Left ventricle myocardium inferior (tissue), 1 donor: ENCODE measurements at regions not wholly inside any gene's neighbourhood (a gene's known extent, or its start where the extent isn't known, plus 50 kb on each side); places are given as distances from the start of the nearest gene placed in this dataset.

Experiments used
- DNase-seq: peaks from one replicate; pipeline ENCODE4 v3.0.0-alpha.2; 2020
- H3K27ac ChIP-seq: fragments of 200-600 bp; replicated peaks from 2 replicates; pipeline ENCODE4 v1.8.0; 2021
- H3K27me3 ChIP-seq: fragments of 200-600 bp; 2 replicates; pipeline ENCODE4 v1.8.0; 2021; ENCODE audit warnings: low read depth
- H3K36me3 ChIP-seq: fragments of 200-600 bp; 2 replicates; pipeline ENCODE4 v1.8.0; 2021
- H3K4me1 ChIP-seq: fragments of 200-600 bp; 2 replicates; pipeline ENCODE4 v1.8.0; 2021
- H3K4me3 ChIP-seq: fragments of 200-600 bp; 2 replicates; pipeline ENCODE4 v1.8.0; 2021; ENCODE audit warnings: mild to moderate bottlenecking, moderate library complexity
- H3K9me3 ChIP-seq: fragments of 200-600 bp; replicated peaks from 2 replicates; pipeline ENCODE4 v1.8.0; 2021
- intact Hi-C: fragments of 100-400 bp; cut with micrococcal nuclease; formaldehyde crosslinking; loops from one replicate; pipeline ENCODE4 v1.11.0; 2022
- TF ChIP-seq, protein P1 (sequence below): fragments of 200-600 bp; IDR thresholded peaks from 2 replicates; pipeline ENCODE4 v1.8.0; 2021; ENCODE audit warnings: antibody characterized with exemption, mild to moderate bottlenecking, borderline replicate concordance
- donor health status: DM: no; HTN: yes; CAD: no; lungs with severe emphysema.

DNA sequence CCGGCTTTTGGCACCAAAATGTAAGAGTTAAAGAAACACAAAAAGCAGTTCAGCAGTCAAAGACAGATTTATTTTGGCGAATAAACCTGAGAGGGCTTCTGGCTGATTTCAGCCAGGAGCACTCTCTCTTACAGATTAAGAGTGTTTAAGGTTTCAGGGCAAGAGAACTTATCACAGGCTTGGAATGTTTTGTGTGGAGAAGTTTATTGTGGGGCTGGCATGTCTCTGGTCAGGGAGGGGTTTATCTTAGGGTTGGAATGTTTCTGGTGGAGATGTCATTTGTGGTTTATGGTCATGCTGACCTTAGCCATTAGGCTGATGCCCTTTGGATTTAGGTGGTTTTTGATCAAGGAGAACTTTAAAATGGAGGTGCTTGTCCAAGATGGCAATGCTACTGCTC is 622.3 kb upstream of the PTPRD start:
- intact Hi-C loops, result no loop called here
- peaks cover 11% of the 10 kb centered on the region for H3K9me3 ChIP-seq
- H3K4me3 ChIP-seq, result no peak overlapping the region
- TF ChIP-seq, protein P1, sequence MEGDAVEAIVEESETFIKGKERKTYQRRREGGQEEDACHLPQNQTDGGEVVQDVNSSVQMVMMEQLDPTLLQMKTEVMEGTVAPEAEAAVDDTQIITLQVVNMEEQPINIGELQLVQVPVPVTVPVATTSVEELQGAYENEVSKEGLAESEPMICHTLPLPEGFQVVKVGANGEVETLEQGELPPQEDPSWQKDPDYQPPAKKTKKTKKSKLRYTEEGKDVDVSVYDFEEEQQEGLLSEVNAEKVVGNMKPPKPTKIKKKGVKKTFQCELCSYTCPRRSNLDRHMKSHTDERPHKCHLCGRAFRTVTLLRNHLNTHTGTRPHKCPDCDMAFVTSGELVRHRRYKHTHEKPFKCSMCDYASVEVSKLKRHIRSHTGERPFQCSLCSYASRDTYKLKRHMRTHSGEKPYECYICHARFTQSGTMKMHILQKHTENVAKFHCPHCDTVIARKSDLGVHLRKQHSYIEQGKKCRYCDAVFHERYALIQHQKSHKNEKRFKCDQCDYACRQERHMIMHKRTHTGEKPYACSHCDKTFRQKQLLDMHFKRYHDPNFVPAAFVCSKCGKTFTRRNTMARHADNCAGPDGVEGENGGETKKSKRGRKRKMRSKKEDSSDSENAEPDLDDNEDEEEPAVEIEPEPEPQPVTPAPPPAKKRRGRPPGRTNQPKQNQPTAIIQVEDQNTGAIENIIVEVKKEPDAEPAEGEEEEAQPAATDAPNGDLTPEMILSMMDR, result no peak
- no peak overlapping the region for H3K27ac ChIP-seq
- H3K36me3 ChIP-seq, result no peaks in the 10 kb centered on the region
- H3K4me1 ChIP-seq, result no peaks in the 10 kb centered on the region
- H3K27me3 ChIP-seq, result no peaks in the 10 kb centered on the region
- DNase-seq, result no peak

DNA sequence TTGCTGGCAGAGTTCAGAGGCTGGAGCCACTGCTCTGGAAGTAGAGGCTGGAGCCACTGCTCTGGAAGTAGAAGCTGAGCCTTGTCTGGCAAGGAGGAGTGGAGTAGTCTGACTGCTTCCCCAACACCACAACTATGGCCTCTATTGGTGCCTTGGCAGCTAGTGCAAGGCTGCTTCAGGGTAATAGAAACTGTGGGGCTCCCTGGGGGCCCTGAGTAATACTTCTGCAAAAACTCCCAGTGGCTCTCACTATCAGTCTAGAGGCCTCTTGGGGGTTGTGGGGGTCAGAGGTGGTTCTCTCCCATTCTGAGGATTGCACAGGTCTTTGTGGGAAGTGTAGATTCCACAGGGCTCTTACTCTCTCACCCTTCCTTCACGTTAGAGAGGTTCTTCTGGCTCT is 629.0 kb upstream of the PTPRD start:
- peaks cover 39% of the 10 kb centered on the region for H3K9me3 ChIP-seq
- no peak overlapping the region for H3K4me3 ChIP-seq
- no peaks in the 10 kb centered on the region for H3K27me3 ChIP-seq
- H3K27ac ChIP-seq, result no peak overlapping the region
- no peak for DNase-seq
- H3K36me3 ChIP-seq, result no peaks in the 10 kb centered on the region
- intact Hi-C loops, result no loop called here
- no peaks in the 10 kb centered on the region for H3K4me1 ChIP-seq
- TF ChIP-seq, protein P1, result no peak

DNA sequence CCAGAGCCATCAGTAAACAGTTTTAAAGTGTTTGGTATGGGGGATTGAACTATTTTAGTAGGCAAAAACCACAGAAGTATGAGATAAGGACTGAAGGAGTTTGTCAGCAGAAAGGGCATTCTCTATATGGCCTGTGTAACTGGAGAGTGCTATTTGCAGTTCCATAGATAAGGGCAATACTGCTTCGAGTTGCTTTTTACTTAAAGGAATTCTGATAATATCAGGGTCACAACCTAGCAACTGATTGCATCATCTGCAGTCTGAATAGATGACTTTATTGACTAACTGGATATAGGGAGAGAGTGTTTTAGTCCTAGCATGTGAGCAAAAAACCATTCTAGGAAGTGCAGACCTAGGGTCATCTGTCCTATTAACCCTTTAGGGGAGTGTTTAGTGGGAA is 645.2 kb upstream of the PTPRD start:
- no peak overlapping the region for H3K27ac ChIP-seq
- TF ChIP-seq, protein P1, result no peak
- no peaks in the 10 kb centered on the region for H3K27me3 ChIP-seq
- intact Hi-C loops, result no loop called here
- no peaks in the 10 kb centered on the region for H3K4me1 ChIP-seq
- no peak for DNase-seq
- no peak overlapping the region for H3K4me3 ChIP-seq
- no peaks in the 10 kb centered on the region for H3K36me3 ChIP-seq
- peaks cover 25% of the 10 kb centered on the region for H3K9me3 ChIP-seq

DNA sequence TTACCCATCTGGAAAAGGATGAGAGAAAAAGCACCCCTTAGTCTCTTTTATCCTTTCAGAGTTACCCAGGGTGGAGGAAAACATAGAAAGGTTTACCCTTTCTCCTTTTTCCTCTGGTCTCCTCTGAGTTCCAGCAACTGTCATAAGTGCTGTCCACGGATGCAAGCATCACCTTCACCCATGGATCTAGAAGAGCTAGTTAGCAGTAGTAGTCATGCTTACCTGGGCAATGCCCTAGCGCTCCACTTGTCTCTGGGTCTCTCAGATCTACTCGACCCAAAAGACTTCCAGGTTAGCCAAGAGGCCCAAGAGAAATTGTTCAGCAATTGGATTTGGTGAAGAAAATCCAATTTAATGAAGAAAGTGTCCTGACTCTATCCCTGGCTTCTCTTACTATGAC is 656.2 kb upstream of the PTPRD start:
- H3K27me3 ChIP-seq, result no peaks in the 10 kb centered on the region
- DNase-seq, result no peak
- intact Hi-C loops, result no loop called here
- H3K9me3 ChIP-seq, result peaks cover 53% of the 10 kb centered on the region
- TF ChIP-seq, protein P1, result no peak
- no peak overlapping the region for H3K27ac ChIP-seq
- H3K36me3 ChIP-seq, result no peaks in the 10 kb centered on the region
- H3K4me1 ChIP-seq, result no peaks in the 10 kb centered on the region
- H3K4me3 ChIP-seq, result no peak overlapping the region

DNA sequence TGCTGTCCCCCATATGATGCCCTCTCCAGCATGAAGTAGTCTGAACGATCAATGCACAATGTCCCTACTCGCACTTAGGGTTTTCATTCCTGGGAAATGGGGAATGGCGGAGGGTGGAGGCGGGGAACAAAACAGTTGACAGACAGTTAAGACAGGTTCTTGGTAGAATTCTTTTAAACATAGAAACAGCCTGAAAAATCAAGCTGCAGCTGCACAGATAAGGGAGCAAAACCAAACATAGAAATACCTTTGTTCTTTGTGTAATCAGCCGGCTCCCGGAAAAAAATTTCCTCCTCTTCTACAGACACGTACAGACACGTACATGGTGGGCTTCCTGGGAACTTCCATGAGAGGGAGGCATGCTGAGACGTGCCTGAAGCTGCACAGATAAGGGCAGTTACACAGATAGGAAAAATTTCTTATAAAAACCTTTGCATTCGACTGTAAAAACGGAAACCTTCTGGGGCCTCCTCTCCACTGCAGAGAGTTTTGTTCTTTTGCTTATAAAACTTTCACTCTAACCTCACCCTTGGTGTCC is 662.4 kb upstream of the PTPRD start:
- no peaks in the 10 kb centered on the region for H3K27me3 ChIP-seq
- TF ChIP-seq, protein P1, result no peak
- intact Hi-C loops, result no loop called here
- no peaks in the 10 kb centered on the region for H3K36me3 ChIP-seq
- no peak for DNase-seq
- H3K9me3 ChIP-seq, result peaks cover 17% of the 10 kb centered on the region
- no peaks in the 10 kb centered on the region for H3K4me1 ChIP-seq
- no peak overlapping the region for H3K27ac ChIP-seq
- no peak overlapping the region for H3K4me3 ChIP-seq
